HS-5 (cell line): ENCODE measurements at regions not wholly inside any gene's neighbourhood (a gene's known extent, or its start where the extent isn't known, plus 50 kb on each side); places are given as distances from the start of the nearest gene placed in this dataset.

Experiments
- DNase-seq: peaks from one replicate; pipeline ENCODE4 v3.0.0-alpha.2; 2012; ENCODE audit warnings: low read depth

DNA sequence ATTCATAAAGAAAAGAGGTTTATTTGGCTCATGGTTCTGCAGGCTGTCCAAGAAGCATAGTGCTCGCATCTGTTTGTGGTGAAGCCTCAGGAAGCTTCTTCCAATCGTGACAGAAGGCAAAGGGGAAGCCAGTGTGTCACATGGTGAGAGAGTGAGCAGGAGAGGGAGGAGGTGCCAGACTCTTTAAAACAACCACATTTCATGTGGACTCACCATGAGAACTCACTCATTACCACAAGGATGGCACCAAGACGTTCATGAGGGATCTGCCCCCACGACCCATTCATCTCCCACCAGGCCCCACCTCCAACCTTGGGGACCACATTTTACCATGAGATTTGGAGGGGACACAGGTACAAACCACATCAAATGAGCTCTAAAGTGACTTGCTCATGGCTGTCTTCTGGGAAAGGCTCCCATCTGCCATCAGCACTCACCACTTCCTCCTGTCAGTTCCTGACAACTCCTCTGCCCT is 327.3 kb upstream of the TLE3 start:
- no peak for DNase-seq

DNA sequence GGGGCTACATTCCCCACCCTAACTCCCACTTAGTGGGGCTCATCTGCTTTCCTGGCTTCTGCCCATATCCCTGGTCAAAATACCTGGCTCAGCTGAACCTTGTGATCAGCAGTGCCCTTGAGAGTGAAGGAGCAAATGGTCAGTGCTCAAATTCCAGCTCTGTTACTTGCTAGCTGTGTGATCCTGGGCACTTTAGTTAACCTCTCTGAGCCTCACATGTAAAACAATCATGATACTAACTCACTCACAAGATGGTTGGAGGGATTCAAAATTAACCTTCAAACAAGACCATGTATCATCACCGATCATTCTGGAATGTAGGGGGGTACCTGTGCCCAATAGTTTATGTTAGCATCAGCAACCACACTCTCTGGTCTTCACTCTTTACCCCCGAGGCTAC is 325.6 kb upstream of the TLE3 start:
- no peak for DNase-seq

DNA sequence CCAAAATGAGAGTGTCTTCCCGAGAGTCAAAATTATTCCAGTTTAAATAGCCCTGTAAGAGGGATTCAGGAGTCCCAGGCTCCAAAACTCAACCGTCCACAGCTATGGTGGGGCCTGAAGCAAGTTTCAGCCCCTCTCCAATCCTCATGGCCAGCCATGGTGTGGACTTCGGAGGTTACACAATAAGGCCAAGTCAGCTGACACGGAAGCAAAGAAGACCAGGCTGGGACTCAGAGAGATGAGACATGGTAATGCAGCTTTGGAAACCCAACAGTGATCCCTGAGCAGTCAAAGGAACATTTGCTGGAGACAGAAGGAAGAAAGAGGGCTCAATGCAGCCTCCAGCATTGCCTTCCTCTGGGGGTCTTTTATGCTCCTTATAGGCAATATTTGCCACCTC is 324.6 kb upstream of the TLE3 start:
- no peak for DNase-seq

DNA sequence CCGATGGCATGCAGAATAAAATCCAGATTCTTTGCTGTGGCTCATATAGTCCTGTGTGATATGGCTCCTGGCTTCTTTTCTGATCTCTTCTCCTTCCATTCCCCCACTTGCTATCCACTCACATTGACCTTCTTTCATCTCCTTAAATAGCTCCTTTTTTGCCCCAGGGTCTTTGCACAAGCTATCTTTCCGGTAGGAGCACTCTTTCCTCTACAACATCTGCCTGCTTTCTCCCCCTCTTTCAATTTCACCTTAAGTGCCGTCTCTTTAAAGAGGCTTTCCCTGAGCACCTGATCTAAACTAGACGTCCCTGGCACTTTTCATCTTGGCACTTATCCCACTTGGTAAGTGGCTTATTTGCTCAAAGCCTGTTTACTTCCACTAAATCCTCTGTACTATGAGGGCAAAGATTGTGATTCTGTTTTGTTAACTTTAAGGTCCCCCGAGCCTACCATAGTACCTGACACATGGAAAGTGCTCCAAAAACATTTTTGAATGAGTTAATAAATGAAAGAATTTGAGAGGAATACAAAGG is 323.3 kb upstream of the TLE3 start:
- DNase-seq, result no peak

DNA sequence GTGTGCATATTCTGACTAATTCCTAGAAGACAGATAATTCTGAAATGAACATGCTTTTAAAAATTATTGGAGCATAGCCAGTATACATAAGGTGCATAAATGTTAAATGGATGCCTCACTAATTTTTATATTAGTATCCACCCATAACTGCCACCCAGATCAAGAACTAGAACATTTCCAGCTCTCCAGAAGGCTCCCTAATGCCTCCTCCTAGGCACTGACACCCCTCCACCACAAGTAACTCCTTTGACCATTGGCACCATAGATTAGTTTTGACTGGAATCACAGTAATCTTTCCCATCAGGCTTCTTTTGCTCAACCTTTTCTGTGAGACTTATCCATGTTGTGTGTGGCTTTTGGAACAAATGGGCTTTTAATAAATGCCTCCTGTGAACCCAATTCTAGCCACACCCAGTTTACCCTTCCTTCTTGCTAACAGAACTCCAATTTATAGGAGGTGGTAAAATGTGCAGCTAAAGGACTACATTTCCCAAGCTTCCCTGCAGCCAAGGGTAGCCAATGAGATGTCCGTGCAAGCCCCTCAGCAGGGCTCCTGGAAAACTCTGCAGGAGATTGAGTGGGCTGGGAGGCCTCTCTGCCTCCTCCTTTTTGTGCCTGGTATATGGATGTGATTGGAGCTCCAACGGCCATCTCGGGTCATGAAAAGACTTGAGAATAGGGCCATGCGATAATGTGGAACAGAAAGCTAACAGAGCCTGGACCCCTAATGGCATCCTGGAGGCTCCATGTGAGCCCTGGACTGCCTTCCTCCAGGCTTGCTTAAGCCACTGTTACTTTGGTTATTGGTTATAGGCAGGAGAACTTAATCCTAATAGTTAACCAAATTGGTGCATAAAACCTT is 322.6 kb upstream of the TLE3 start:
- no peak for DNase-seq

DNA sequence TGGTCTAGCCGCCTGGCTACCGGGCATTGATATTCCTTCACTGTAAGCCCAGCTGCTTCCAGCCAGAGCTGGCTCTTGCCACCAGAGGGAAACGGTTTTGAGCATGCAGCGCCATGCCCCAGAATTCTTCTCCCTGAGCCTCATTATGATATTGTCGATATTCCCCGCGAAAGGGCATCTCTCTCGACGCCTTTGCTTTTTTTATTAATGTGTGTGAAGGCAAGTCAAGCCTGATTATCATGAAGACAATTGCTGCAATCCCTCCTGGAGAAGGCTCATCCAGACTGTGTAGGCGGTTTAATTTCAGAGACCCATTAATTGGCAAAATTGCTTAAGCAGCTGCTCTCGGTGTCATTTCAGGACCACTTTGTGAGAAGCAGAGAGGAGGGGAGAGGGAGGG is 321.2 kb upstream of the TLE3 start:
- no peak for DNase-seq

DNA sequence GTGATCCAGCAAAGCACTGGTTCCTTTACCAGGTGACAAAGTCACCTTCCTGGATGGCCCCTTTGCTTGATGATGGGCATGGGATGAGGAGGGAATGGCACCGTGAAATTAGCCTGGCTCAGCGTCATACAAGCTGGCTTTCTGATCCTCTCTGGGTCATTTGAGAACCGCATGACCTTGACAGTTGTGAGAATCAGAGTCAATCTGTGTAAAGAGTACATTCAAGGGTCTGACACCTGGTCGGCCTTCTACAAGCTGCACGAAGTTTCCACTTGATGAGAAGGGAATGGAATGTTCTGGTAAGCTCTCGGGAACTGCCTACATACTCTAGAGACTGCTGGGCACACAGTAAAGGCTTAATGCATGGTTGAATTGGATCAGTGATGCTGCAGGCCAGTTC is 319.8 kb upstream of the TLE3 start:
- no peak for DNase-seq

DNA sequence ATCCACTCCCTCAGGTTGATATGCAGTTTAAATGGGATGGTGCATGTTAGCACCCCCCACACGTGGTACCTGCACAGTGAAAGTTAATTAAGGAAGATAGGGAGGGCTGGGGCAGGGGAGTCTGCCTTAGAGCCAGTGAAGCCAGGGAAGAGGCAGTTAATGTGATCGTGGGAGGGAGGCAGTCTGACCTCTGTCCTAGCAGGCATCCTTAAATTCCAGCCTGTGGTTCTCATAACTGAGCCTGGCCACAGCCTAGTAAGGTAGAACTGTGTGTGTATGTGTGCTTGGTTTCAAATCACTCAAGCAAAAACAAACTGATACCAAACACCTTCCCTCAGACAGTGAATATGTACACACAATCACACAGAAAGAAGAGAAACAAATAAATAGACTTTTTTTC is 319.1 kb upstream of the TLE3 start:
- no peak for DNase-seq

DNA sequence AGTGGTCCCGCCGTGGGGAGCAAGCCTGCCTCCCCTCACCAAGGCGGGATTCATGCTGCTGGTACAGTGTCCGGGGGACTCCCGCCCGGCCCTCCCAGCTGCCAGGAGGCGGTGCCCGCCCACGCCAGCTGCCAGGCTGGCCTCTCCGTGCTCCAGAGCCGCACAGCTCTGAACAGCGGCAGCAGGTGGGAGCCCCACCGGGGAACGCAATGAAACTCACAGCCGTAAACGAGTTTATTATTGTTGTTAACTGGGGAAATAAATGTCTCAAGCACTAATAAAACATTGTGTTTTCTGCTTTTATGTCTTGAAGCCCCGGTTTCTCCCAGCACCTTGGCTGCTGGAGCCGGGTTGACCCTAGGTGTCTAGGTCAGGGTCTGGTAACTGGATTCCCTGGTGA is 317.7 kb upstream of the TLE3 start:
- DNase-seq, result no peak

DNA sequence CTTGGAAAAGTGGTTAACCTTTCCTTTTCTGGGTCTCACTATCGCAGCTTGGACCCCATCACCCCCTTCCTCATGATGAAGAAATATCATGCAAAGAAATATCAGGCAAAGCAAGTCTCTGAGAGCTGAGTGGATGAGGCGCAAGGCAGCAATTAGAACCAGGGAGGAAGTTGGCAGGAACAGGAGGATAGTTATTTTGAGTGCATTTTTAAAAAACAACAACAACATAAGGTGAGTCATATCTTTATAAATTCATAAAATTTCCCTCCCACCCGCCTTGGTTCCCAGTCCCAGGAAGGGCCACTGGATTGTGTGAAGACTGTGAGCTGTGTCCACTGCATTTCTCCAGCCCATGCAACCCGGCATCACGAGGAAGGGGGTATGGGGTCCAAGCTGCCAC is 316.9 kb upstream of the TLE3 start:
- DNase-seq, result no peak

DNA sequence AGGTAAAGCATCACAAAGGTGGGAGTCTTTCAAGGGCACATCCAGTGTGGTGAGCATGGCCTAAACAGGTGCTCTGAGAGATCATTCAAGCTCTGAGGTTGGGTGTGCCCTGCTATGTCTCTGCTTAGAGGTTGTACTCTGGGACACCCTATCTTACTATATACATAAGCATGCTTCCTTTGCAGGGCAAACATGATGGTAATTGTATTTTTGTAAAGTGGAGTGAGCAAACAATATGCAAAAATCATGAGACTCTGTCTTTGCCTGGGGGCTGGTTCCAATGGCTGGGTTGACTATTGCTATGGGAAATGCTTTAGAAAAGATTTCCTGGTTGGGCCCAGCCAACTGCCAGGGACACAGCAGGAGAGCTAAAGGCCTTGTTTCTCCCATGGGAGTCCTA is 315.1 kb upstream of the TLE3 start:
- DNase-seq, result no peak

DNA sequence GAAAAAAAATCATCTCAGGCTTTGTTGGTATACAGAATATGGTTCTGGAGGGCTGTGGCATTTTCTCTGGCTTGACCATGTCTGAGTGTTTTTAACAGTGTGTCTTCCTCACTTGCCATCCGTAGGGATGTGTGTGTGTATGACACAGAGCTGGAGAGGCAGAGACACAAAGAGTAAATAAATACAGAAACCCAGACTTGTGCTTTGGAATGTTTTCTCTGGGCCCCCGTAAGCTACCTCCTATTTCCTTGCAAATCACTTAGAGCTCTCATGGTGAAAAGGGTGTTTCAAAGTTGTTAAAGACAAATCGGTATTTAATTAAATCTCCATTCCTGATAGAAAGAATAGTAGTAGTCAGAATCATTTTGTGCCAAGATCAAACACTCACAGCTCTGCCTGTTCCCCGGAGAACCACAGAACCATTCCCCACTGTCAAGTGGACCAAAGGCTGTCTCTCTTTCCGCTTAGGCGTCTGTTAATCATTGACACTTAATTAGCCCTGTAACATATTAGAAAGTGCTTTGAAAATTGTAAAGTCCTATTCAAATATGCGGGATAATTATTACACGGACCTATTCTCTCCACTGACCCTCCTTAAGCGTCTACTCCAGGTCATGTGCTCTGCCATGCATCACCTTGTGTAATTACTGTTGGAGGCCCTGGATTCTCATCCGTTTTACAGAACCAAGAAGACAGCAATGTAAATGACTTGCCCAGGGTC is 313.6 kb upstream of the TLE3 start:
- no peak for DNase-seq

DNA sequence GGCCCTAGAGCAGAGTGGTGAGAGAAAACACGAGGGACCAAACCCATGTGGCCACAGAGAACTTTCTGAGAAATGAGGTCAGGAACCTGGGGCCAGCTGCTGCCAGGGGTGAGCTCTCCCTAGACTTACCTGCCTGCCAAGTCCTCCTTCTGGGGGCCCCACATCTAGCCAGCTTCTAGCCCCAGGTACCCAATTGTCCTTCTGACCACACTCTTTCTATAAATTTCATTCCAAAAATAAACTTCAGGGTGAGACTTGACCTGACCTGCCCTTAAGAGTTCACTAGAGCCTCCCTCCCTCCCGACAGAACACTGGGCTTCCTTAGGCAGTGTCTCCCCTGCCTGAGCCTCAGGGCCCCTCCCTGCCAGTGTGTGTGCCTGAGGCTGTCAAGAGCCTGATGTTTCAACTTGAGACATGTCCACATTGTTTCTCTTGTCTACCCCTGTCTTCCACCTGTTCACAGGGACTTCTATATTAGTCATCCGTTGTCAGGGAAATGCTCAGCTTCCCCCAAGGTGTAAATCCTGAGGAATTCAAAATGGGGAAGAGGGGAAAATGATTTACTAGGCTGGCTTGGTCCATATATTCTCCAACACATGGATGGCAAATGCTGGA is 312.8 kb upstream of the TLE3 start:
- no peak for DNase-seq

DNA sequence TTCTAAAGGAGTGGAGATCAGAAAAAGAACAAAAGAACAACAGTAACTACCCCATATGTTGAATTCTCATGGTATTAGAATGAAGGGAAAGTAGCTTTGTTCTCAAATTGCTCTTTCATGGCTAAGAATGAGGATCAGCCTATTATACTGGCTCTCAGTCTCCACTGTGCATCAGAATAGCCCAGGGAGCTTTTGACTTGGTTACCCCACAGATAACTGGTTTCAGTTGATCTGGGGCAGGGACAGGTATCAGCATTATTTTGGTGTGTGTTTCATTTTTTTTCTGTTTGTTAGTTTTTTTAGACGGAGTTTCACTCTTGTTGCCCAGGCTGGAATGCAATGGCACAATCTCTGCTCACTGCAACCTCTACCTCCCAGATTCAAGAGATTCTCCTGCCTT is 311.7 kb upstream of the TLE3 start:
- no peak for DNase-seq

DNA sequence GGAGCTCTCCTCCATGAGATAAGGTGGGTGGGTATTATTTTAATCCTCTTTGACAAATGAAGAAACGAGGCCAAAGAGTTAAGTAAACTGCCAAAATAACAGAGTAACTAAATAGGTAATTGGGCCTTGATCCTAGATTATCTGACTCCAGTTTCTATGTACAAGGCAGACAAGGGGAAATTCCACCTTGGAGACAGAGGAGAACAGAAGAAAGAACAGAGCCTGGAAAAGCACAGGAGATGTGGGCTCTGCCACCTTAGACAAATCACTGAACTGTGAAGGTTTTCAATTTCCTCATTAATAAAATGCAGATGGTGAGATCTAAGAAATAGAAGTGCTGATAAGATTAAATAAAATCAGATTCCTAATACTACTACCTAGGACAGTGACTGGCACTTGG is 310.2 kb upstream of the TLE3 start:
- DNase-seq, result no peak

DNA sequence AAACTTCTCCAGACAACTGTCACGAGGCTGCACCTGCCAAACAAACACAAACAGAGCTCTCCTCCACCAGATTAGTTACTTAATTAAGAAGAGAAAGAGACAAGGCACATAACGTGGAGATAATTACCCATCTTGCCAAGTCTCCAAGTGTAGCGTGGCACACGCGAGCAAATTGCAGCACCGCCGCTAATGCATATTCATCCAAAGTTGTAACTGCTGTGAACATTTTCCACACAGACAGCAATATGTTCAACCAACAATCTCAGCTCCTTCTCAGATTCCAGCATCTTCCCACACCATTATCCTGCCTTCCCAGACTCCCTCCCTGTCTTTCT is 309.6 kb upstream of the TLE3 start:
- DNase-seq, result no peak

DNA sequence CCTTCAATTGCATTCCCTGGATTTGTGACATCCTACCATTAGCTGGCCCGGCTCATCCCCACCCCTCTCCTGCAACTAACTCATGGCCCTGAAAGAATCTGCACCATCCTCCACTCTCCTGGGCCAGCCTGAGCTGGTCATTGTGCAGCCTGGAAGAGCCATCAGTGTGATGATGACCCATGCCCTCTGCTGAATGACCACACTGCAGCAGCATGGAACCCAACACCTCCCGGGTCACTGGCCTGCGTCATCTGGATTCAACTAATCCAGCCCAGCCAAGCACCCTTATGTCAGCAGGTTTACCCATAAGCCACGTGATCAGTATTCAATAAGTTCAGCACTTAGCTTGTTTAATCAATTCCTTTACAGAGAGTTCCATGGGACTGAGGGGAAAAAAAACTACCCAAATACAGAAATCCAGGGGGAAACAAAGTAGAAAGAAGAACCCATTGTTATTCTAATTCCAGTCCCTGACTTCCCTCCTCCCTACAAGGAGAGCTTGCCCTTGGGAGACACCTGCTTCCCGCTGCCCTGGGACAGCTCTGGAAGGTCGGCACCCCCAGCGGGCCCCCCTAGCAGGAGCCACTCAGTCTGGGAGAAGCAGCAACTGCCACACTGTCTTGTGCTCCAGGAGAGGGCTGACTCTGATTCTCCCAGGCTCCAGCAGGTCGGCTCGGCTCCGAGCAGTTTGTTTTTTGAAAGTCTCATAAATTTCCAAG is 309.1 kb upstream of the TLE3 start:
- DNase-seq, result no peak

DNA sequence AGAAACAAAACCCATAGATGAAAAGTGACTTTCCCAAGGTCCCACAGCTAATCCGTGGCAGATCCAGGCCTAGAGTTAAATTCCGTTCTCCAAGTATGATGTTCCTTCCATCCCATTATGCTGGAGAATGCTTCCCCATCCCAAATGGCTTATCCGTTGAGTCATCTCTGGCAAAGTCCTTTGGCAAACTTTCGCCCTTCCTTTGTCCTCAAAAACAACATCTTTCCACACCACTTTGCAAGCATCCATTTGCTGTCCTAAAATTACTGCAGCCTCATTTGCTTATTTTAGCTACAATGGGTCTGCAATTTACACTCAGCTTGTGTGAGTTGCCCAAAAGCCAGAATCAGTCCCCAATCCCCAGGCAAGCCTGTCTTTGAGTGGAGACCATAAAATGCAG is 304.0 kb upstream of the TLE3 start:
- DNase-seq, result no peak

DNA sequence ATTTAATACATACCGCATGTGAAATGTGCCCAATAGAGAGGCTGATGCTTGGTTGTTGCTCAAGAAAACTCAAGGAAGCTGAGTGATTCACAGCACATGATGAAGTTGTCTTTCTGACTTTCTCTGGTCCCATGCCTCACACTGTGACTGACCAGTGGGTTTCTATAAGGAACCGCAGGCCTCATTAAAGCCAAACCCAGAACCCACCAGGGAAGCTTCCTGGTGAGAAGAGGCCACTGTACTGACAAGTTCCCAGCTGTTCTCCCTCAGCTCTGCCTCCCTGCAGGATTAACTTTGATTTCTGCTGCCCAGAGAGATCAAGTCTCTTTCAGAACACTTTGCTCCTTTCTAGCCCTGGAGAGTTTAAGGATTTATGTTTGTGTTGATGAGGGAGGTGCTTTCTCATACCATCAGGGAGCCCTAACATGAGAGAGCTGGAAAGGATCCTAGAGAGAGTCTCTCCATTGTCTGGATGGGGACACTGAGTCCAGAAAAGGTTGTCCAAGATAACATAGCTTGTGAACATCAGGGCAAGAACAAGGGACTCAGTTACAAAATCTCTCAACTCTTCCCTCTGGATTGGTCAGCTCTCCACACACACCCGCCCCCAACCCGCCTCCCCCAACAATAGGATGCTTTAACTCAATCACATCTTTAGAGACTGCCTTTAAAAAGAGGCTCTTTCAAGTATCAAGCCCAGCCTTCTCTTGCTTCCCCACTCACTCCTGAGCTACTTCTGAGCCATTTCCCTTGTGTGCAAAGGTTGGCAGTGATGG is 303.2 kb upstream of the TLE3 start:
- DNase-seq, result no peak

DNA sequence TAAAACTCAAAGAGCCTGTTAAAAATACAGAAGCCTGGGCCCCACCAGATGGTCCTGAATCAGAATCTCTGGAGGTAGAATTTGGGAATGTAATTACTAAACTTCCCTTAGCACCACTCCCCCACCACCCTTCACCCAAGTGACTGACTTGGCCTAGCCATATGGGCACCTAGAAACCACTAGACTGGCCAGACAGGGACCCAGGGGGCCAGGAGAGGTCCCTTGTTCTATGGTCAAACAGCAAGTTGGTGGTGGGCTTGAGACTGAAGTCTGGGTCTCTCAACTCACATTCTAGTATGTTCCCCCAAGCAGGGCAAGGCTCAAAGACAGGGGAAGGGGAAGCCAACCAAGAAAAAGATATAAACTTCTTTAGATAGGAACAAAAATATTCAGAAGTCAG is 301.5 kb upstream of the TLE3 start:
- no peak for DNase-seq

DNA sequence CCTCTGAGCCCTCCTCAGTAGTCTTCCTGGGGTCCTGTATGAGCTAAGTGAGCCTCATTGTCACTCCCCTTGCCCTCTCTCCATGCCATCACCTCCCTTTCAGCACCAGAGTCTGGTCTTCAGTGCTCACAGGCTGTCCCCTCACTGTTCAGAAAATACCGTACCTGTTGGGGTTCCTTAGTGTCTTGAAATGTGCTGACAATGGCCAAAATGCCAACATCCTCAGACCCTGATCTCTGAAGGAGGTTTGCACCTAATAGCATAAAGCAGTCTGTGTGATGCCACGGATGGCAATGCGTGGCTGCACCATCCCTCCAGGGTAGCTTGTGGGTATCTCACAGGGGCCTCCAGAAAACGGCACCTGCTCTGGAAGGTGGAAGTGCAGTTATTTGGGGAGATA is 301.0 kb upstream of the TLE3 start:
- no peak for DNase-seq

DNA sequence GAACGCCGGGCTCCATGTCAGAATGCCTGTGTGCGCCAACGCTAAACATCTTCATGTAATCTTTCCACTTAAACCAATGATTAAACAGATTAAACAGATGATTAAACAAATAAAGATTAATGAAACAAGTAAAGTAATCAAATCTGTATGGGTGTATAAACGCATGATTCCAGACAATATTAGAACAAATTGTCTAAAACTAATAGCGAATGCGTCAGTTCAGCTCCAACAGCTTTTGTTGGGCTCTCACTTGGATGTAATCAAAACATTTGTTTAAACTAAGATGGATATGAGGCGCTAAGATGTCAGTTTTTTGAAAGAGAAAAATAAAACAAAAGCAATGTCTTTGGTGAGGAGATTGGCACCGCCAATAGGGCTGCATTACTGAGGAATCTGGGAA is 299.1 kb upstream of the TLE3 start:
- no peak for DNase-seq
